NCI-H69 (cell line): ENCODE measurements at regions not wholly inside any gene's neighbourhood (a gene's known extent, or its start where the extent isn't known, plus 50 kb on each side); places are given as distances from the start of the nearest gene placed in this dataset.

Experiments used
- DNase-seq: peaks from one replicate; lab custom pipeline; 2025; lab: John Stamatoyannopoulos, UW

- DNase-seq = no peak
These were observed 448.6 kb upstream of the CDH4 start for GRCh38 chr20:60803335-60804055.

DNA sequence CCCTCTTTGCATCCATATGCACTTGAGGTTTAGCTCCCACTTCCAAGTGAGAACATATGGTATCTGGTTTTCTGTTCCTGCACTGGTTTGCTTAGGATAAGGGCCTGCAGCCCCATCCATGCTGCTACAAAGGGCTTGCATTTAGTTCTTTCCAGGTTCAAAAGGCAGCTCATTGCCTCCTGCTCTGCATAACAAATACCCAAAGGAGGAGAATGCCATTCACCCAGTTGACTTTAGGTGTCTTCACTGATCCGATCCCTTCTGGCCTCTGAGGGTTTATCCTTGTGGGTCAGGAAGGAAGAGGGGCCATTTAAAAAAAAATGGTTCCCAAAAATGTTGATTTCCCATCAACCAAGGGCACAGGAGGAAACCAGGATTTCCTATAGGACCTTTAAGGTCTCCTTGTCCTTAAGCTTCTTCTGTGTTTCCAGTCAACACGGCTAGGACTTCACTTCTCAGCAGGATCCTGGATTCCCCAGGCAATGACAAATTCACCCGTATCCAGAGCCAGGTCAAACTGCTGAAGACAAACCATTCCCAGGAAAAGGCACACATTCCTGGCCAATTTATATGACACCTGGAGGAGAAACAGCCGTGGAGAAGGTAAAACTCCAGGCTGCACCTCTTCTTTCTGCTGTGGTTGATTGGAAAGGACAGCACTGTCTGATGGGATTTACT is 447.7 kb upstream of the CDH4 start:
- DNase-seq = no peak

DNA sequence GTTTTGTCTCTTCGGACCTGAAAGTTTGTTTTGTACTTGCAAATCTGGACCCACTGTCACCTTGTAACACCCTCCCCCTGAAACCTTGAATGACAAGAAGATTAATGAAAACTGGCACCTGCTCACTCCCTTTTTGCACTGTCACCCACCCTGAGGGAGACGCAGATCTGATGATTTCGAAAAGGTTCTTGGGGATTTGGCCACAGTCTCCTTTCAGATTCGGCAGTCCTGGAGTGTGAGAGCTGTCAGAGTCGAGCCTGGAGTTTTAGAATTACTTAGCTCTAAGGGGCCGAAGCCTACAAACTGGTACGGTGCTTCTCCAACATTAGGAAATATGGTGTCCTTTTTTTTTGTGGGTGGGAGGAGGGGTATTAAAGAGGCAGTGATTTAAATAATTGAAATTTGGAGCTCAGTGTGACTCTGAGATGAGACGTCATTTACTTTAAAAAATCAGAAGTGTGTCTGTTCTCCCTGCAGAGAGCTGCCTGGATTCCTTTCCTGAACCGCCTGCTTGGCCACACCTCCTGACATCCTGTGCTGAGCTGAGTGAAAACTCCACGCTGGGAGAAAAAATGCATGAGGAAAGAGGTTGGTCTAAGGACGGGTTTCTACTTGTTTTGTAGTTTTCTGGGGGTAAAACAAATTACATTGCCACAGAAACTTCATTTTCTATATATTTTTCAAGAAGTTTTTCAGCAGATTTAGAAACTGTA is 447.0 kb upstream of the CDH4 start:
- no peak for DNase-seq

- no peak for DNase-seq
These were observed 445.7 kb upstream of the CDH4 start for GRCh38 chr20:60806354-60806753.

- no peak for DNase-seq
These were observed 445.2 kb upstream of the CDH4 start for GRCh38 chr20:60806824-60807223.

GRCh38 chr20:60808003-60808672 is 443.9 kb upstream of the CDH4 start:
- DNase-seq = no peak

- no peak for DNase-seq
These were observed 443.4 kb upstream of the CDH4 start for GRCh38 chr20:60808701-60809100.

DNA sequence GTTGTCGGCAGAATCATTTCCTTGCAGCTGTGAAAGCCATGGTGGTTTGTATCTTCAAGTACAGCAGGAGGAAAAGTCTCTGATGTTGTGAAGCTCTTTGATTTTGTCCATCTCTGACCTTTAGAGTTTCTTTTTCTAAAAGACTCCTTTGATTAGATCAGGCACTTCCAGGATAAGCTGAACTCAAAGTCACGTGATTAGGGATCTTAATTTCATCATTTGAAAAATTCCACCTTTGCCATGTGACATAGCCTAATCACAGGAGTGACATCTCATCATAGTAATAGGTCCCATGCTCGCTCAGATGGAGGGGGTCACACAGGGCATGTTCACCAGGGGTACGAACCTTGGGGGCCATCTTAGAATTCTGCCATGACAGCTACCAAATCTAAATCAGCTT is 441.5 kb upstream of the CDH4 start:
- DNase-seq = no peak

- no peak for DNase-seq
These were observed 439.5 kb upstream of the CDH4 start for GRCh38 chr20:60812561-60812960.

DNA sequence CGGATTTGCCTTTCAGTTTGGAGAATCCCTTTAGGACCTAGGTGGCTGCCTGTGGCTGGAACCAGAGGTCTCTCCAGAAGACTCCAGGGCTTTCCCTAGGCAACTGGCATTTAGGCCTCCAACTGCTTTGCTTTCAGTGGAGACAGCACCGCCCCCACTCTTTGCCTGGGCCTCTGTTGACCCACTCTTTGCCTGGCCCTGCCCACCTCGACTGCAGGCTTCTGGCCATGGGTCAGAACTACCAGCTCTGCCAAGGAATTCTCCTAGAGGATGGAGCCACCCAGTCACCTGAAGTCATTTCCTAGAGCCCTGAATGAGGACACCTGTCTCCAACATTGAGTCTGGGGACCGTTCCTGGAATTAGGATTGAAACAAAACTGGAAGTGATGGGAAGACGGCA is 439.0 kb upstream of the CDH4 start:
- no peak for DNase-seq

GRCh38 chr20:60815656-60816055 is 436.4 kb upstream of the CDH4 start:
- DNase-seq = no peak

GRCh38 chr20:60816901-60817300 is 435.2 kb upstream of the CDH4 start:
- no peak for DNase-seq

GRCh38 chr20:60817891-60818290 is 434.2 kb upstream of the CDH4 start:
- no peak for DNase-seq

DNA sequence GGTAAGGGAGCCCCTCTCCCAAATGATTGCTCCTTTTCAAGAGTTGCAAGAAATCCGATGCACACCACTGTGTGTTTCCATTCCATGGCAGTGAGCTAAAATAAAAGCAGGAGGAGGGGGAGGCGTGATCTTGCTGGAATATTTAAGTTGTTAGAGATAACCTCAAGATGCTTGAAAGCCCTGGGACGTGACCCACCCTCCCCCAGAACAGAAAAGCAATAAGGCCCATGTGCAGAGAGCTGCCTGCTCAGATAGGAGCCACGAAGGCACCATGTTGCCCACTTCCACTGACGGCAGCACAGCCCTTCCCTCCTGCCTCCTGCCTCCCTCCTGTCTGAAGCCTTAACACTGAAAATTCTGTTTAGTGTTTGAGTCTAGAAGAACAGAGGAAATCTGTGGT is 432.6 kb upstream of the CDH4 start:
- no peak for DNase-seq

DNA sequence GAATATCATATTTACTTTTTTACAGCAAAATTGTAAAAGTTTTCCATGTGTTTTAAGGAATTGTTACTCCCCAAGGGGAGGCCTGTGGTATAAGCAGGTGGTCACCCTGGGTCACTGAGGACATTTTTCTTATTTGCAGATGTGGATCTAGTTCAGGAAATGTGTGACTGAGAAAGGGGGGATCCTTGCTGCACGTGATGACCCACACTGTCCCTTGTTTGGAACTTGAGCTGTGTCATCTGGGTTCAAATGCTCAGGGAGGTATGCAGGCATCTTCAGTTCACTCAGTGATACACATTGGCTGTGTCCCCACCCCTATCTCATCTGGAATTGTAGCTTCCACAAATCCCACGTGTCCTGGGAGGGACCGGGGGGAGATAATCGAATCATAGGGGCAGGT is 431.9 kb upstream of the CDH4 start:
- DNase-seq = no peak

DNA sequence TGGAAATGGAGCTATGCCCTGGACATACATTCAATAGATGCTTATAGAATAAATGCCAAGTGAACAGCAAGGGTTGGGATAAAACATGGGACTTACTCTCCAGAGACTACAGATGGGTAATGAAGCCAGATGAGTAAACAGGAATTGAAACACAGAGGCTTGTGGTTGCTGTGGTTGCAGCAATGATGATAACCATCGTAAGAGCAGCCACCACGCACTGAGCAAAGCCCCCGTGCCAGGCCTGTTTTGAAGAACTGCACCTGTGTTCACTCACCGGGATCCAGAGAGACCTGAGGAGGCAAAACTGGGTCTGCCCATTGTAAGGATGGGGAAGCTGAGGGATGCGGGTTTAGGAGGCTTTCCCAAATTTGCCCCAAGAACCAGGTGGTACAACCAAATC is 431.1 kb upstream of the CDH4 start:
- no peak for DNase-seq

DNA sequence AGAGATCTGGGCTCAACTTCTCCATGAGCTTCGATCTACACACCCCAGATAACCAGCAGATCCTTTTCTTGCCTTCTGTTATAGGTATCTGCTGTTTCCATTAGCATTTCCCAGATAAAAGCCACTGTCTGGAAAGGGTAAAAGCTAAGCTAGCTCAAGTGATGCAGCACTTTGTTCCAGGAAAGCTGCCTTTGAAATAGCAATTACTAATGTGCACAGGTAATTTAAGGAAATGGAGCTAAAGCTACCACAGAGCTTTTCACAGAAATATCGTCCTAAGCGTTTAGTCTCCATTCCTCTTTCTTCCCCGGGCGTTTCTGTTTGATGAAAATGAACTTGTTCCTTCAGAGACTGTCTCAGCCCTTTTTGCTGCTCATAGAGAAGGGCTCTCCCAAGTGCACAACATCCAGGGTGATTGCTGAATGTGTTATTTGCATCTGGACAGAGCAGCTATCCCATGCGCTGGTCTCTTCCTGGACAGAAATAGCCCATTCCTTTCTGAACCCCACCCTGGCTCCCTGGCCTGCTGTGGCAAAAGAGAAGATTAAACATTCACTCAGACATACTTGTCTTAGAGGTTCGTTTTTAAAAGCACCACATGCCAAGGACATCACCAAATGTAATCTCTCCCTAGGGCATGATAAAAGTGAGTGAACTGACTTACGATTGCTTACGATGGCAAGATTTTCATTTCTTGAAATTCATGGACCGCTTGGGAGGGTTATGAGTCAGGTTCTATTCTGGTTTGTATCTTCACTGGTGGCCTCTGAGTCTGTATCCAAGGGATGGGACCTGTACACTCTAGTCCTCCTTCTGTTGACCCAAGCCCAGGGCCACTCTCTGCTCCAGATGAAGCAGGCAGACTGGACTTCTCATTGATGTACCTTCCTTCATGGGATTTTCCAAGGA is 429.1 kb upstream of the CDH4 start:
- DNase-seq = no peak

- DNase-seq = no peak
These were observed 416.2 kb upstream of the CDH4 start for GRCh38 chr20:60835876-60836275.

- DNase-seq = no peak
These were observed 414.8 kb upstream of the CDH4 start for GRCh38 chr20:60837173-60837770.

DNA sequence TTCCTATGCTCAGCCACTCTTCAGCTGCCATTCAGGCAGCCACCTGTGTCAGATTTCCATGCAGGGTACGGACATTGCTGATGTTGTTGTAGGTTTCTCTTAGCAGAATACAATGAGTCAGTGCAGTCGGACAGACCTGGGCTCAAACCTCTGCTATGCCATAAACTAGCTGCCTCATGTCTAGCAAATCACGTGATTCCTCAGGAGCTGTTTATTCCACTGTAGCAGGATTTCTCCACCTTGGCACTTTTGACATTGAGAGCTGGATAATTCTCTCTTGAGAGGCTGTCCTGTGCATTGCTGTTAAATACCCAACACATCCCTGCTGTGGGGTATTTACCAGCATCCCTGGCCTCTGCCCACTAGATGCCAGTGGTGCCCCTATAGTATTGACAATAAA is 413.8 kb upstream of the CDH4 start:
- no peak for DNase-seq

DNA sequence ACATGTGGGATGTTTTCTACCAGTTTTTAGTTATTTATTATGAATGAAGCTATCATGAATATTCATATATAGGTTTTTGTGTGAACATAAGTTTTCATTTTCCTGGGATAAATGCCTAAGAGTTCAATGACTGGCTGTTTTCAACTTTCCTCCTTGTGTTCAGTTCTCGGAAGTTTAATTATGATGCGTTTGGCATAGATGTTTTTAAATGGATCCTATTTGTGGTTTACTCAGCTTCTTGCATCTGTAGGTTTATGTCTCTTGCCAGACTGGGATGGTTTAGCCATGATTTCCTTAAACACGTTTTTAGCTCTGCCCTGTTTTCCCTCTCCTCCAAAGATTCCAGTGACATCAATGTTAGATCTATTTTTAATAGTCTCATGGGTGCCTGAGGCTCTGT is 411.1 kb upstream of the CDH4 start:
- DNase-seq = no peak
